HuH-7 (cell line): ENCODE measurements at regions not wholly inside any gene's neighbourhood (a gene's known extent, or its start where the extent isn't known, plus 50 kb on each side); places are given as distances from the start of the nearest gene placed in this dataset.
A peak's percentile ranks its signal among the peaks of the same experiment; 100 is the strongest.

Source experiments
- DNase-seq: peaks from one replicate; pipeline ENCODE4 v3.0.0; 2011; ENCODE audit warnings: low spot score

DNA sequence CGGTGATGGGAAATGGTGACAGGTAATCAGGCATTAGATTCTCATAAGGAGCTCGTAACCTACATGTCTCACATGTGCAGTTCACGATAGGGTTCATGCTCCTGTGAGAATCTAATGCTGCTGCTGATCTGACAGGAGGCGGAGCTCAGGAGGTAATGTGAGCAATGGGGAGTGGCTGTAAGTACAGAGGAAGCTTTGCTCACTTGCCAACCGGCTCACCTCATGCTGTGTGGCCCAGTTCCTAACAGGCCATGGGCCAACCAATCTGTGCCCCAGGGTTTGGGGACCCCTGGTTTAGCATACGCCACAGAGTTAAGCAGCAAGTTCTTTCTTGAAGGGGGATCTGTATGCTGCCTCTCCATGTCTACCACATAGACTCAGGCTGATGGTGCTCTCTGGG is 133.1 kb downstream of the IQUB start:
- no peak for DNase-seq

DNA sequence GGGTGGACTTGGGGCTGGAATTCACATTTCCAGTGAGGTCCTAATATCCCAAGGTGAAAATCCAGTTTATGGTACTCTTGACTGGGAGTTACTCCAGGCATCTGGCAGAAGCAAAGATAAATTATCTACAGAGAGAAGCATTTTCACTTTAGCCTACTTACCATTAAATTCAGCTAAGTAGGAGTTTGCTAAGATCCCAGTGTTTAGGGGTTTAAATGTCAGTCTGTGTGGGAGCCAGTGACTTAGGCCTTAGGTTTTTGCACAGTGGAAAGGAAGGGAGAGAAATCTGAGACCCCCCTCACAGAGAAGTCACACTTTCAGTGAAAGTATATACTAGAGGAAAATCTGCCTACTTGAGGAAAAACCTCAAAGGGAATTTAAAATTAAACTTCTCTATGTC is 134.2 kb downstream of the IQUB start:
- DNase-seq, result no peak

DNA sequence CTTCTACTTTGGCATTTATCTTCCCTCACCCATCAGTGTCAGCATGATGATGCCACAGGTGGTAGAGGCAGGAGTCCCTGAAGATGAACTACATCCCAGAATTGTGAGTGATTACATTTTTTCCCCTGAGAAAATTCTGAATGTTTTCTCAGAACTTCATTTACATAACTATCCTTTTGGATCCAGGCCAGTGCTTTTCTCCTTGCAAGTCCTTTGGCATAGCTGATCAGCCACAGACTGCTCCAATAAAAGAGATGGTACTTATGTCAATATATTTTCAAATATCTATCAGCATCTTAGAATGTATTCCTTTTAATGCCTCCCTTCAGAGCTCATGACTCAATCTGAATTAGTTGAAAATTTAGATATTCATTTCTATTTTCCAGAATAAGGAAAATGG is 135.5 kb downstream of the IQUB start:
- DNase-seq, result no peak

GRCh38 chr7:123397746-123398338 is 136.6 kb downstream of the IQUB start:
- no peak for DNase-seq

GRCh38 chr7:123393623-123394022 is 140.8 kb downstream of the IQUB start:
- DNase-seq, result no peak

- no peak for DNase-seq
Observed at GRCh38 chr7:123372368-123372767, 162.0 kb downstream of the IQUB start.

- peak; percentile 29 for DNase-seq
Observed at GRCh38 chr7:123367484-123368122, 166.8 kb downstream of the IQUB start.

- DNase-seq, result no peak
Observed at GRCh38 chr7:123367031-123367430, 167.3 kb upstream of the SLC13A1 start.

DNA sequence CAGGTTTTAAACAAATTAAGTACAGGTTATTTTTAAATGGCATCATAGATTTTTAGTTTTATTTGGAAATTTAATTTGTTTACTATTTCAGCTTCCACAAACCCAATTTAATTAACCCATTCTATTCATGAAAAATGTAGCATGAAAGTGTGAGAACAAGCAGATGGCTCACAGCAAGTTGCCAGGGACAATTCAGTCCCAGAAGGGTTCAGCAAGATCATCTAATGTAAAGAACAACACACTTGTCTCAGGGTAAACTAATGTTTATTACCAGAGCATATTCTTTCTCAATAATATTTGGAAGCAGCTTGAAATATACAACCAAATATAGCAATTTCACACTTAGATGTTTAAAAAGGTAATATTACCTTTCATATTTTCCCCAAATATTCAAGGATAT is 166.9 kb upstream of the SLC13A1 start:
- DNase-seq, result no peak

DNA sequence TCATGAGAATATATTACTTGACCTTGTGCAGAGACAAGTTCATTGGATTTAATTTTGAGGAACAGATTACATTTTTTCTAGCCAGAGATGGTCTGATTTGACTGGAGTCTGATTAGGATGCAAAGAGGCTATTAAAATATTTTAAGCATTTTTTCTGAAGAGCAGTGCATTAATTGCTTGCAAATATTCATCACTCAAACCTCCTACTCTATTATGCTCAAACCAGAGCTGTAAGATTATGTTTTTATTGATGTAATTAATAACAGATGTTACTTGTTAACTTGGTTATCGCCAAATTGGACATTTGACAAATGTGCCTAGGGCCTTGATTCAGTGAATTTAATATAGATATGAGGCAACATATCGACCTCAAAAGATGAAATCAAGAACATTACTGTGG is 160.9 kb upstream of the SLC13A1 start:
- no peak for DNase-seq

DNA sequence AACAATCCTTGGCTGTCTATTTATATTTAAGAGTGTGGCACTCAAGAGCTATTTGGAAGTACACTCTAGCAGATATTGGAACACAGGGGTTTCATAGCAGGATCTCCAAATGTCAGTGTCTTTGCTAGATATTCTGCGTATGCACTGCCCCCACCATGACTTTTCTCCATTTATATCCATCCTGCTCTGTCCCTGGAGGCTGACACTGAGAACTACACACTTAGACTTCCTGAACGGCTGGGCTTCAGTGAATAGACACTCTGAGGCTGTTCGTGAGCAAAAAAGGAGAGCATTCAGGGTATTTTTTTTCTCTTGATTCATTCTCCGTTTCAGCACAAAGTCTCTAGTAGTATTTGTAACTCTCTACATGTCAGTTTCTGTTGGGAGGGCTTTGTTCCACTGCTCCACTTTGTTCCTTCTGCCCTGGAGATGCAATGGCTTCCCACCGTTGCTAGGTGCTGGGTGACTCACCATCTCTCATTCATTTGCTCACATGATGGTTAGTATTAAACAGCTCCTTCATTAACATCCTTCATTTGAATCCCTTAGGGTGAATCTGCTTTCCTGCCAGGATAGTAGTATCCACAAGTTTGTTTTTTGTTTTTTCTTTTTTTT is 155.9 kb upstream of the SLC13A1 start:
- peak; percentile 4 for DNase-seq

GRCh38 chr7:123352973-123353372 is 153.2 kb upstream of the SLC13A1 start:
- DNase-seq, result no peak

GRCh38 chr7:123351516-123352505 is 152.0 kb upstream of the SLC13A1 start:
- no peak for DNase-seq

DNA sequence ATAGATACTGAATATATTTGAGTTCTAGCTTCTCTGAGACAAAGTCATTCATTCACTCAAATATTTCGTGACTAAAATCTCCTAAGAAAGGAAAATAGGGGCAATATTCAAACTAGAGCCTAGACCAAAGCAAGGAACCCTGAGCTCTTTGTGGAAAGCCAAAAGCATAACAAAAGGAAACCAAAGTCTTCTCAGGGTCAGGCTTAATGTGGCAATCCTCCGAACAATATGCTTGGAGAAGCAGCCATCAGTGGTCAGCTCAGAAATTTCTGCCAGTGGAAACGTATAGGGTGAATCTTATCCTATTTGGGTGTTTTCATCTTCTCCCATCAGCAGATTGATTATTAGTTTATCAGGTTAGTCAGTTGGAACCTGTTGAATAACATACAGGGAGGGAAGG is 151.3 kb upstream of the SLC13A1 start:
- DNase-seq, result no peak

GRCh38 chr7:123348690-123349089 is 148.9 kb upstream of the SLC13A1 start:
- DNase-seq, result no peak

DNA sequence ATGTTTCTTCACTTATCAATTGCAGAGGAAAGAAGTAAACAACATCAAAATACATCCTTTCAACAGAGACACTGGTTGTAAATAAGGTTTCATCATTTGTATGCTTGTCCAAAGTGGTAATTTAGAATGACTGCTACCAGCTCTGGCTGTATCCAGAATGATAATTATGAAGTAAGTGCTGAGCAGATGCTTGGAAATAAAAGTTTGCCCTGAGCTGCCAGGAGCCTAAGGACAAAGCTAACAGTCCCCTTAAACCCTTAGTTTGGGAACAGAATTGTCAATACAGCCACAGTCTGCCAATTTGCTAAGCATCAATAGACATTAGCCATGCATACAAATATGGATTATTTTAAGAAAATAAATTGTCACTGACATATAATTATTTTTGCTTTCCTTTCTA is 147.0 kb upstream of the SLC13A1 start:
- DNase-seq, result no peak

- no peak for DNase-seq
Observed at GRCh38 chr7:123343611-123344010, 143.8 kb upstream of the SLC13A1 start.

DNA sequence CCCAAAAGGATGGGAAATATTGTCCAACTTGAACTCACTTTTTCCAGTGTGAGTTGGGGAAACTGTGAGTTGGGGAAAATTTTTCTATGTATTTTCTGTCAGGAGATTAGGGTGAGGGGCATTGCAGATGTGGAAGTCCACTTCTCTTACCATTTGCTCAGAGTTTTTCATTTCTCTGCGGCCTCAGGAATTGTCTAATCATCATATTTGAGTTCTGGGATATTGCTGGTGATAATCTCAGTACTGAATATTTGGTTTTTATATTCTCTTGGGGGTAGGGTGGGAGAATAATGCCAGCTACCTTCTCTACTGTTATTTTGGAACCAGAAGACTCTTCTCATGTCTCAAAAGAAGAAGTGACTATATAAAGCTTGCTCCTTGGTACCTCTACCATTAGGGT is 141.3 kb upstream of the SLC13A1 start:
- no peak for DNase-seq

DNA sequence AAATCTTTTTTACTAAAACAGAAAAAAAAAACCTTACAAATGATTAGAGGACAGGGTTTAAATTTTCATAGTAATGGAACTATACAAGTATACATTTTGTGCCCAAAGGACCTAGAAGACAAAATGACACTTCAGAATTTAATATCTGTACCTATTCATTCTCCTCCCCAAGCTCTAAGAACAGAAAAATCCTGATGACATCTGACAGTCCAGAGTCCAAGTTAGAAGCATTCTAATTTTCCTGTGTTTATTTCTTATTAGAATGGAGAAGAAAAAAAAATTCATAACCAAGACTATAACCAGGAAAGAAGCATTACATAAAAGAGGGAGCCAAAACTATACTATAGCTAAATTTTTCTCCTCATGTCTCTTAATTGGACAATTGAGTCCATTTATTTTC is 138.9 kb upstream of the SLC13A1 start:
- DNase-seq, result no peak

- DNase-seq, result no peak
Observed at GRCh38 chr7:123329988-123330643, 130.3 kb upstream of the SLC13A1 start.

DNA sequence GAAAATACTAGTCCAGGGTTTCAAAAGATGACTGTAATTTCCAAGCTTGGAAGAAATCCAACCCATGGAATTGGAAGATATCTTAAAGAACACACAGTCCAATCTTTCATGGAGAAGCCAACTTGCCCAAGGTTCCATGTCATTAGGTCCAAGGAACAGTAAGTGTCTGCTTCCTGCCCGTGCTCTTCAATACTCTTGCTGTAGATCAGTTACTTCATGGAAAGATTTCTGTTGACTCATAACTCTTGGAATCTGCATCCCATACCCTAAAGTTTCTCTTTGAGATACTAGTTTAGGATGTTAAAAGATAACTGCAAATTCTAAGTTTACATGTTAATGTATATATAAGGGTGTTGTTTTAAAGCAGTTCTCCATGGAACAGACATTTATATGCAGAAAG is 127.9 kb upstream of the SLC13A1 start:
- no peak for DNase-seq

- DNase-seq, result no peak
Observed at GRCh38 chr7:123324283-123324682, 124.5 kb upstream of the SLC13A1 start.
